GM21526 (cell line): ENCODE measurements at regions not wholly inside any gene's neighbourhood (a gene's known extent, or its start where the extent isn't known, plus 50 kb on each side); places are given as distances from the start of the nearest gene placed in this dataset.

Experiments
- ATAC-seq: cut with Tn5 transposase; IDR thresholded peaks from one replicate; pipeline ENCODE4 v1.9.1; 2021; ENCODE audit warnings: moderate library complexity; ENCODE audit not compliant: unreplicated experiment, low FRiP score

DNA sequence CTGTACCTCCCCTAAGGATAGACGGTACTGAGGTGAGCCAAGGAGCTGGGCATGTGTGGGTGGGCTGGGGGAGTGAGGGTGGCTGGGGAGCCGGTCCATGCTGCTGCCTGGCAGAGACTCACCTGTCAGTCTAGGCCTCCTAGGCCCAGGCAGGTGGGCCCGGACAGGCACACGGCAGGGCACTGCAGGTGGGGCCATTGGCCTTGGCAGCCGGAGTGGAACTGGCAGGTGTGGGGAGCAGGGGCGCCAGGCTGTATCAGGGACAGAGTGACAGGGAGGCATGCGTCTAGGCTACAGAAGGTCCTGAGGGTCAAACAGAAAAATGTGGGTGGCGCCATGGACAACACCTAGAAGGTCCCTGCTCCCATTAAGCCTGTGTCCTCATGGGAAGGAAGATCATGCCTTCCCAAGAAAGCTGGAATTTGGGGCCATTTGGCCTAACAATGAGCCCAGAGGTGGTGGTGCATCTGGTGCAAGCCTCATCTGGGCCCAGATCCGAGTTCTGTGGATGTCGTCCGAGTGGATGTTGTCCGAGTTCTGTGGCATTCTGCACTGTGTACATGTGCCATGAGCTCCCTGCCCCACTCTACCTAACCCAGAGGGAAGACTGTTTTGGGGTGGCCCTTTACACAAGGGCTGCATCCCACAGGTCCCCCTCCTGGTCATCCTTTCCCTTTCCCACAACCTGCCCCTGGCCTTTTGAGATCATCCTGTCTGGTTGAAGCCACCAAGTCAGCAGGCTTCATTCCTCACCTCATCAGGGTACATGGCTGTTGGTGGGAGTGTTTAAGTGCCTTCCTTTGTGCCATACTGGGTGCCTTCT lies 249.7 kb downstream of the GLI2 start:
- ATAC-seq: no peak

DNA sequence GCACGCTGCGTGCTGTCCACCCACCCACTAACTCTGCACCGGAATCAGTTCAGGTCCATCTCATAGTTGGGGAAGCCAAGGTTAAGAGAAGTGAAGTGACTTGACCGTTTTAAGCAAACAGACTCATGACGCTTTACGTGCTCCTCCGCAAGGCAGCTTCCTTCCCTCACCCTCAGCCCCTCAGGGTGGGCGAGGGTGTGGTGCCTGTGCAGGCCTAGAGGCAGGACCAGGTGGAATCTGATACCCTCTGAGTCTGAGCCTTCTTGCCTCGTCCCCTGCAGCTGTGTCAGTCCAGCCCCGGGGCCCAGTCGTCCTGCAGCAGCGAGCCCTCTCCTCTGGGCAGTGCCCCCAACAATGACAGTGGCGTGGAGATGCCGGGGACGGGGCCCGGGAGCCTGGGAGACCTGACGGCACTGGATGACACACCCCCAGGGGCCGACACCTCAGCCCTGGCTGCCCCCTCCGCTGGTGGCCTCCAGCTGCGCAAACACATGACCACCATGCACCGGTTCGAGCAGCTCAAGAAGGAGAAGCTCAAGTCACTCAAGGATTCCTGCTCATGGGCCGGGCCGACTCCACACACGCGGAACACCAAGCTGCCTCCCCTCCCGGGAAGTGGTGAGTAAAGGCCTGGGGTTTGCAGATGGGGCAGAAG lies 250.5 kb downstream of the GLI2 start:
- no peak for ATAC-seq

DNA sequence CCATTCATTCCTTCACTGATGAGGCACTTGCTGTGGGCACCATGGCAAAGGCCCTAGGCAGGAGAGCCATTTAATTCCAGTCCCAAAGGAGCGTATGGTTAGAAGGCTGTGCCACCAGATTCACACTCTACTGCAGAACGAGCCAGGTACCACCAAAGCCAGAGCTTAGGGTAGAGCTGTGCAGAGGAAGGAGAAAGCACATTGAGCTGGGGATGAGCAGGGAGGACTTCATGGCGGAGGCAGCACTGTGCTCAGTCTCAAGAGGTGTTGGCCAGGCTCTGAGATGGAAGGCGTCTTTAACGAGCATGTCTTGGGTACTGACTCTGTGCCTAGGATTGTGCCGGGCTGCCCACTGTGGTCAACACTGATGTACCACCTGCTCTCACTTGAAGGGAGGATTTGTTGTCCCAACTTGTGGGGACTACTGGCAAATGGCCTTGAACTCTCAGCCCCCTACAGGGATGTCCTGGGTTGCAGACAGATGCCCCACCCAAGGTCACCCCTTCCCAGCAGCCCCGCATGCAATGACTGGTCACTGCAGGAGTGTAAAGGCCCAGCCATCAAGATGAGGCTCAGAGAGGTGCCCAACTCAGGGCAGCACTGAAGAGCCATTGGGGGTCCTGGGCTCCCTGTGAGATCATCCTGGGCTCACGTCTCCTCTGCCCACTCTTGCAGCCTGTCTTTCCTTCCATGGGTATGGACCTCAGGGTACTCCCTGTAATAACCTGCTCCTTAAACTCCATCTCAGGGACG lies 251.4 kb downstream of the GLI2 start:
- ATAC-seq: no peak

DNA sequence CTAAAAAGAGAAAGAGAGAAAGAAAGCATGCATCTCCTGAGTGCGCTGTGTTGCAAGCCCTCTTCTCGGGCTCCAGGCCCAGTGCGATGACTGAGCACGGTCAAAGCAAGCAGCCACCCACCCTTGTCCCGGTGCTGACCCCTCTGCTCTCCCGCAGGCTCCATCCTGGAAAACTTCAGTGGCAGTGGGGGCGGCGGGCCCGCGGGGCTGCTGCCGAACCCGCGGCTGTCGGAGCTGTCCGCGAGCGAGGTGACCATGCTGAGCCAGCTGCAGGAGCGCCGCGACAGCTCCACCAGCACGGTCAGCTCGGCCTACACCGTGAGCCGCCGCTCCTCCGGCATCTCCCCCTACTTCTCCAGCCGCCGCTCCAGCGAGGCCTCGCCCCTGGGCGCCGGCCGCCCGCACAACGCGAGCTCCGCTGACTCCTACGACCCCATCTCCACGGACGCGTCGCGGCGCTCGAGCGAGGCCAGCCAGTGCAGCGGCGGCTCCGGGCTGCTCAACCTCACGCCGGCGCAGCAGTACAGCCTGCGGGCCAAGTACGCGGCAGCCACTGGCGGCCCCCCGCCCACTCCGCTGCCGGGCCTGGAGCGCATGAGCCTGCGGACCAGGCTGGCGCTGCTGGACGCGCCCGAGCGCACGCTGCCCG lies 252.5 kb downstream of the GLI2 start:
- ATAC-seq: no peak

DNA sequence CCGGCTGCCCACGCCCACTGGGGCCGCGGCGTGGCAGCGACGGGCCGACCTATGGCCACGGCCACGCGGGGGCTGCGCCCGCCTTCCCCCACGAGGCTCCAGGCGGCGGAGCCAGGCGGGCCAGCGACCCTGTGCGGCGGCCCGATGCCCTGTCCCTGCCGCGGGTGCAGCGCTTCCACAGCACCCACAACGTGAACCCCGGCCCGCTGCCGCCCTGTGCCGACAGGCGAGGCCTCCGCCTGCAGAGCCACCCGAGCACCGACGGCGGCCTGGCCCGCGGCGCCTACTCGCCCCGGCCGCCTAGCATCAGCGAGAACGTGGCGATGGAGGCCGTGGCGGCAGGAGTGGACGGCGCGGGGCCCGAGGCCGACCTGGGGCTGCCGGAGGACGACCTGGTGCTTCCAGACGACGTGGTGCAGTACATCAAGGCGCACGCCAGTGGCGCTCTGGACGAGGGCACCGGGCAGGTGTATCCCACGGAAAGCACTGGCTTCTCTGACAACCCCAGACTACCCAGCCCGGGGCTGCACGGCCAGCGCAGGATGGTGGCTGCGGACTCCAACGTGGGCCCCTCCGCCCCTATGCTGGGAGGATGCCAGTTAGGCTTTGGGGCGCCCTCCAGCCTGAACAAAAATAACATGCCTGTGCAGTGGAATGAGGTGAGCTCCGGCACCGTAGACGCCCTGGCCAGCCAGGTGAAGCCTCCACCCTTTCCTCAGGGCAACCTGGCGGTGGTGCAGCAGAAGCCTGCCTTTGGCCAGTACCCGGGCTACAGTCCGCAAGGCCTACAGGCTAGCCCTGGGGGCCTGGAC lies 253.2 kb downstream of the GLI2 start:
- no peak for ATAC-seq

DNA sequence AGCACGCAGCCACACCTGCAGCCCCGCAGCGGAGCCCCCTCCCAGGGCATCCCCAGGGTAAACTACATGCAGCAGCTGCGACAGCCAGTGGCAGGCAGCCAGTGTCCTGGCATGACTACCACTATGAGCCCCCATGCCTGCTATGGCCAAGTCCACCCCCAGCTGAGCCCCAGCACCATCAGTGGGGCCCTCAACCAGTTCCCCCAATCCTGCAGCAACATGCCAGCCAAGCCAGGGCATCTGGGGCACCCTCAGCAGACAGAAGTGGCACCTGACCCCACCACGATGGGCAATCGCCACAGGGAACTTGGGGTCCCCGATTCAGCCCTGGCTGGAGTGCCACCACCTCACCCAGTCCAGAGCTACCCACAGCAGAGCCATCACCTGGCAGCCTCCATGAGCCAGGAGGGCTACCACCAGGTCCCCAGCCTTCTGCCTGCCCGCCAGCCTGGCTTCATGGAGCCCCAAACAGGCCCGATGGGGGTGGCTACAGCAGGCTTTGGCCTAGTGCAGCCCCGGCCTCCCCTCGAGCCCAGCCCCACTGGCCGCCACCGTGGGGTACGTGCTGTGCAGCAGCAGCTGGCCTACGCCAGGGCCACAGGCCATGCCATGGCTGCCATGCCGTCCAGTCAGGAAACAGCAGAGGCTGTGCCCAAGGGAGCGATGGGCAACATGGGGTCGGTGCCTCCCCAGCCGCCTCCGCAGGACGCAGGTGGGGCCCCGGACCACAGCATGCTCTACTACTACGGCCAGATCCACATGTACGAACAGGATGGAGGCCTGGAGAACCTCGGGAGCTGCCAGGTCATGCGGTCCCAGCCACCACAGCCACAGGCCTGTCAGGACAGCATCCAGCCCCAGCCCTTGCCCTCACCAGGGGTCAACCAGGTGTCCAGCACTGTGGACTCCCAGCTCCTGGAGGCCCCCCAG lies 254.1 kb downstream of the GLI2 start:
- ATAC-seq: no peak

DNA sequence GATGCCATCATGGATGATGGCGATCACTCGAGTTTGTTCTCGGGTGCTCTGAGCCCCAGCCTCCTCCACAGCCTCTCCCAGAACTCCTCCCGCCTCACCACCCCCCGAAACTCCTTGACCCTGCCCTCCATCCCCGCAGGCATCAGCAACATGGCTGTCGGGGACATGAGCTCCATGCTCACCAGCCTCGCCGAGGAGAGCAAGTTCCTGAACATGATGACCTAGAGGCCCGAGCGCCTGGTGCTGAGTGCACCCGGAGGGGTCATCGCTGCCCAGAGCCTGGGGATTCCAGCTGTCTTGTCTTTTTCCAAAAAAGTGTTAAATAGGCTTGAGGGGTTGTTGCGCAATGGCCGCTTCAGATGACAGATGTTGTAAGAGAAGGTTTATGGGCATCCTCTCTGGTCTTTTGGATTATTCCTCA lies 254.8 kb downstream of the GLI2 start:
- no peak for ATAC-seq

DNA sequence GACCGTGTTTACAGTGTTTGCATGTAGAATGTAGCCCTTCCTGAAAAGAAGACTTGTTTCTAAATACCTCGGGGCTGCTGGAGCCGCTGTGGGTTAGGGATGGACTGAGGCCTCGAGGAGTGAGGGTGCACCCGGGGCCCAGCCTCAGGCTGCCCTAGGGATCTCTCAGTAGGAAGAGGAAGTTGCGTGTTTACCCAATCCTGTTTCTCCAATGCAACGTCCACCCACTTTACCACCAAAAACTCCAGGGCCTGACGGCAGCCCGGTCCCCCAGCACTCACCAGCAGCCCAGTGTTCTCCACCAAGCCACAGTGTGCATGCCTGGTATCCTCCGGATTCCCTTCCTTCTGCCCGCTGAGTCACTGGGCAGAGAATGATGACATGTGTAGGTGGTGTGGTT lies 255.8 kb downstream of the GLI2 start:
- no peak for ATAC-seq

DNA sequence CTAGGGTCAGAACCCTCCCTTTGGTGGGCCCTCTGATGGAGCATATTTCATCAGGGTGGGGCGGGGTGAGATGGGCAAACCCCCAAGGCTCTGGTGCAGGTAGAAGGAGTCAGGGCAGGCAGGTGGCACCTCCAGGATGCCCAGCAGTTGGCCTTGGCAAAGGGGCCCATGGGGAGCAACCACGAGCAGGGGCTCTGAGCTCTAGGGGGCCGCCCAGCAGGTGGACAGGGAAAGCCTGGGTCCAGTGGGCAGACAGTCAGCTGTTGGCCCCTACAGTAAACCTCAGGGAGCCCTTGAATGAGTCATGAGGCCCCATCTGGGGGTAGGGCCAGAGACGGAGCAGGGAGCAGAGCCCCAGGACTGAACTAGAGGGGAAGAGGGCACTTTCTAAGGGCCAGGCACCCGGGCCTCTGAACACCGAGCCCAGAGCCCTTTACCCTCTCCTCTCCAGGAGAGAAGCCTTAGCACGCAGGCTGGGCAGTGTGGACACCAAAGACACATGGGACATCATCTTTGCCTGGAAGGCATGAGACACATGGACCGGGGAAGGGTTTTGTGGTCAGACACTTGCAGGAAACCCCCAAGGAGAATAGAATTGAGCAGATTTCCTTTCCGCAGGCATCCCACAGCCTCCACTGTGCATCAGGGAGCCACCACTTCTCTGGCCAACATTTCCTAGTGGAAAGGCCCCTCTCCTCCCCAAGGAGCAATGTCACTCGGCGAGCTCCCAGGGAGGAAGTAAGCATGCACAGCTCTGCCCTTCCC lies 257.3 kb downstream of the GLI2 start:
- ATAC-seq: no peak

DNA sequence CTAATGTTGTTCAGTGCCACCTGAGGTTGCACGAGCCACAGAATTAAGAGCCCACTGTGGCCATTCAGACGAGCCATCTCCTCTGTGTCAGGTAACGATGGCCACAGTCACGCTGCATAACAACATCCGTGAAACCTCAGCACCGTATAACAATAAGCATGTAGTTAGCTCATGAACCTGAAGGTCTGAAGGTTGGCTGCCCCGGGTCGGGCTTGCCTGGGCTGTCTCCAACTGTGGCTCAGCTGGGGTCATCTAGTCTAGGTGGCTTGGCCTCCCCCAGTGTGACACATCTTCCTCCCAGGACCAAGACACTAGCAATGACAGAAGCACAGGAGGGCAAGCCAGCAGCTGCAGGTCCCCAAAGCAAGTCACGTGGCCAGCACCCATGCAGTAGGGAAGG lies 258.0 kb downstream of the GLI2 start:
- no peak for ATAC-seq

DNA sequence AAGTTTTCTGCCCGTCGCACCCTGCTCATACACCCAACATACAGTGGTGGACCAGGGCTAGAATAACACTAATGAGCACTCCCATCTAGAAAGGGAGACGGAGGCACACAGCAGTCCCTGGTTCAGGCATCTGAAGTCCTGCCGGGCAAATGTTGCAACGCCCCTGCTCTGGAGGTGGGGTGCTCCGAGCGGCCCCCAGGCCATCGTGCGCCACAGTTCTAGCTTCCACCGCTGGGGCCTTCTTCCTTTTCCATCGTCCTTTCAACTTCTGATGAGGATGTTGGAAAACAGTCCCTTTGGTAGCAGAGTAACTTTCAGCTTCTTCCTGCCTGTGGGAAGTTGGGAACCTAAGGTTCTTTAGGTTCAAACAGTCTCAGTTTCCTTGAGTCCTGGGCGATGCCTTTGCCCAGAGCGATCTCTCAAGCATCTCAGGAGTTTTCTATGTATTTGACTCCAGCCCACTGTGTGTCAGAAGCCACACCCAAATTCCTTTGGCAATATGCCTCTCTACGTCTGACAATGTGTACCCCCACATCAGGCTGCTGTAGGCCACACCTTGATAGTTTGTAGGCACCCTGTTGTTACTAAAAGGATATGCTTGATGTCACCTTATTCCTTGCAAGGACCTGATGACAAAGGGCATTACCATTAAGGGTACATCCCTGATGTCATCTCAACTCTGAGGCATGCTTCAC lies 258.8 kb downstream of the GLI2 start:
- ATAC-seq: no peak

DNA sequence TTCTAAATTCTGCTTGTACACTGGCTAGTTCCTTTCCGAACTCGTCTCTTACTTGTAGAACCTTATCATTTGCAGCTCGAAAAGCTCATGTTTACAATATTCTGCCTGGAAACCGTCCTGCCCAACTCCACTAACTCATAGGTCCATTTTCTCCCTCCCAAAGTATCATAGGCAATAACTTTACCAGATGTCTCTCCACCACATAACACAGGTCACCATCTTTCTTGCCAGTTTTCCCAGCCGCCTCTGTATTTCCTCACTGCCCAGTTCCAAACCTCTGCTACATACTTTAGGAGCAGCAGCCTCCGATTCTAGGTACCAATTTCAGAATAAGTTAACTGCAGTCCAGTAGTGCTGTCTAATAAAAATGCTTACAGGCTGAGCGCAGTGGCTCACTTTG lies 259.5 kb downstream of the GLI2 start:
- no peak for ATAC-seq

DNA sequence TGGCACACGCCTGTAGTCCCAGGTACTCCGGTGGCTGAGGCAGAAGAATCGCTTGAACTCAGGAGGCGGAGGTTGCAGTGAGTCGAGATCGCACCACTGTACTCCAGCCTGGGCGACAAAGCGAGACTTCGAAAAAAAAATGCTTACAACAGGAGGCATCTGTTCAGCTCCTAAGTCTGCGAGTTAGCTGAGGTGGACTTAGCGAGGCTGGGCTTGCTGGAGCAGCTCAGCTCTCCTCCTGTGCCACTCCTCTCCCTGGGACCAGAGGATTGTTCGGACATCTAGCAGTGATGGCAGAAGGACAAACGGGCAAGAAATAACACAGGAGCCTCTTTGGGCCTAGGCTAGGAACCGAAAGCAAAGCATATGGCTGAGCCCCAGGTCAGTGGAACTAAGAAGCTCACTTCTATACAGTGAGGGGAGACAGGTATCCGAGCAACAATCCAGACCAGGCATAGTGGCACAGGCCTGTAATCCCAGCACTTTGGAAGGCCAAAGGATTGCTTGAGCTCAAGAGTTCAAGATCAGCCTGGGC lies 260.1 kb downstream of the GLI2 start:
- ATAC-seq: no peak

DNA sequence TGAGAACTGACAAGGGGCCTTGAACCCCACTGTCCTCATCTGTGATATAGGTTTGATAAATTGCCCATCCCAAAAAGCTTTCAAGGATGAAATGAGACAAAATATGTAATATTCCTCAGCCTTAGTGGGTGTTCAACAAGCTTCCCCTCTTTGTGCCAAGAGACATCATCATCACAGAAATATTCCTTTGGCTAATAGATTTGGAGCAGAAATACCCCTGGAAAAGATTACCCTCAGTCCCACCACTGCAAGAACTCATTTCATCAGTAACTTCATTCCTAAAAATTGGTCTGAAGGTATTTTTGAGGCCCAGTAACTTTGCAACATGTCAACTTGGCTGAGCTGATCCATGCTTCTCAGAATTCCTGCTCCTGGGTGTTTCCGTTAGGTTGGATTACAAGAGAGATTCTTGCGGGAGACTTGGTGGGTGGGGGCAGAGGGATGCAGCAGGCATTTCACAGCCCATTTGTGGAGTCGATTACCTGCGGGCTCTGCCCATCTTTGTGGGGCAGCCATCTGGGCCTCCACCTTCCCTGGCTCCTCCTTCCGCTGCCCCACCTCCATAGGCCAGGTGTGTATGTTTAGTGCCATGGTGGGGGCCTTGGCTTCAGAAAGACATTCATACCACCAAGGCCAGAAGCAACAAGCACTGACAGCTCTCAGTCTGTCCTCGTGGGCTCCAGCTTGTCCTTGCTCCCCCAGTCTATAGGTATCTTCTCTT lies 263.9 kb downstream of the GLI2 start:
- ATAC-seq: no peak

DNA sequence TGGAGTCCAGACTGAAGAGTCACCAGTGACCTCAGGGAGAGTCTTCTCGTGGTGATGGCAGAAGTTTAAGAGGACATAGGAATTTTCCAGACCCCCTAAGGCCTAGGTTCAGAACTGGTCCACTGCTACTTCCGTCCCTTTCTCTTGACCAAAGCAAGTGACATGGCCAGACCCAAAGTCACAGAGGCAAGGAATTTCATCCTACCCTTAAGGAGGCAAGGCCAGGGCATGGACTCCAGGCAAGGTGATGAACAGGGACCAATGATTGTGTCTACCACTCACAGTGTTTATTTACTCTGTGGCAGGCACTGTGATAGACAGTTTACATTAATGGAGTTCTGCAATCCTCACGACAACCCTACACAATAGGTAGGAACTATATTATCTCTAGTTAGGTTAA lies 265.1 kb downstream of the GLI2 start:
- ATAC-seq: no peak

DNA sequence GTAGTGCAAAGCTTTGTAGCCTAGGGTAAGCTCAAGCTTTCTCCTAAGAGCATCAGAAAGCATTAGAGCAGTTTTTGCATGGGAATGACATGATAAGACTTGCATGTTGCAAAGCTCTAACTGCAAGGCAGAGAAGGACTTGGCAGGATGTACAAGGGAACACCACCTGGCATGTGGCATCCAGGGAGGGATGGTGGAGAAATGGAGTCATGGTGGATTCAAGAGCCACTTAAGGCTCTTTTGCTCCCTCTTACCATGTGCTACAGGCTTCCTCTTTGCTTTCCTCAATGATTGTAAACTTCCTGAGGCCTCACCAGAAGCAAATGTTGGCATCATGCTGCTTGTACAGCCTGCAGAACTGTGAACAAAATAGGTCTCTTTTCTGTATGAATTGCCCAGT lies 266.0 kb downstream of the GLI2 start:
- no peak for ATAC-seq

DNA sequence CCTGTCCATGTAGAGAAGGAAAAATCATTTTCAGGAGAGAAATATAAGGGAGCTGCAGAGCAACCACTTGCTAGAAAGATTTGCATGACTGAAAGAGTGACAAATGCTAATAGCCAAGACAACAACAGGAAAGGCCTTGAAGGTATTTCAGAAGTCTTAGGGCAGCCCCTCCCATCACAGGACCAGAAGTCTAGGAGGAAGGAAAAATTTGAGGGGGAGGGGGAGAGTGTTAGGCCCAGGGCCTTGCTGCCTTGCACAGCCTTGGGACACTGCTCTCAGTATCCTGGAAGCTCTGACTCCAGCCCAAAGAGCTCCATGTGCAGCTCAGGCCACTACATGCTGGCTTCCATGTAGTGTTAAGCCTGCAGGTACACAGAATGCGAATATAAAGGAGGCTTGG lies 266.9 kb downstream of the GLI2 start:
- no peak for ATAC-seq
